ENCODE measurements at regions not wholly inside any gene's neighbourhood (a gene's known extent, or its start where the extent isn't known, plus 50 kb on each side); places are given as distances from the start of the nearest gene placed in this dataset.
A peak's percentile ranks its signal among the peaks of the same experiment; 100 is the strongest.

- H3K27me3 ChIP-seq (ENCODE audit: control insufficient read depth, insufficient read depth, low read length): no peaks in the 10 kb centered on the region
- DNase-seq: no peak
- no peak overlapping the region for H3K4me3 ChIP-seq (ENCODE audit: insufficient read depth, low read depth, low read length)
- H3K36me3 ChIP-seq (replicated peaks; ENCODE audit: control insufficient read depth, insufficient read depth, low read length): no peaks in the 10 kb centered on the region
These were observed 118.0 kb upstream of the FRMD1 start for GRCh38 chr6:168196881-168197635.

- no peak for DNase-seq
These were observed 117.4 kb upstream of the FRMD1 start for GRCh38 chr6:168196385-168196860.

GRCh38 chr6:168195712-168196111 is 116.7 kb upstream of the FRMD1 start:
- no peaks in the 10 kb centered on the region for H3K27me3 ChIP-seq (ENCODE audit: control insufficient read depth, insufficient read depth, low read length)

More at GRCh38 chr6:168196385-168196860, 117.4 kb upstream of the FRMD1 start:
- Histone ChIP-seq H3K36me3 (replicated peaks; ENCODE audit: control insufficient read depth, insufficient read depth, low read length) (no peaks in the 10 kb centered on the region), H3K27me3 (ENCODE audit: control insufficient read depth, insufficient read depth, low read length) (no peaks in the 10 kb centered on the region), H3K4me3 (ENCODE audit: insufficient read depth, low read depth, low read length) (no peak overlapping the region)

DNA sequence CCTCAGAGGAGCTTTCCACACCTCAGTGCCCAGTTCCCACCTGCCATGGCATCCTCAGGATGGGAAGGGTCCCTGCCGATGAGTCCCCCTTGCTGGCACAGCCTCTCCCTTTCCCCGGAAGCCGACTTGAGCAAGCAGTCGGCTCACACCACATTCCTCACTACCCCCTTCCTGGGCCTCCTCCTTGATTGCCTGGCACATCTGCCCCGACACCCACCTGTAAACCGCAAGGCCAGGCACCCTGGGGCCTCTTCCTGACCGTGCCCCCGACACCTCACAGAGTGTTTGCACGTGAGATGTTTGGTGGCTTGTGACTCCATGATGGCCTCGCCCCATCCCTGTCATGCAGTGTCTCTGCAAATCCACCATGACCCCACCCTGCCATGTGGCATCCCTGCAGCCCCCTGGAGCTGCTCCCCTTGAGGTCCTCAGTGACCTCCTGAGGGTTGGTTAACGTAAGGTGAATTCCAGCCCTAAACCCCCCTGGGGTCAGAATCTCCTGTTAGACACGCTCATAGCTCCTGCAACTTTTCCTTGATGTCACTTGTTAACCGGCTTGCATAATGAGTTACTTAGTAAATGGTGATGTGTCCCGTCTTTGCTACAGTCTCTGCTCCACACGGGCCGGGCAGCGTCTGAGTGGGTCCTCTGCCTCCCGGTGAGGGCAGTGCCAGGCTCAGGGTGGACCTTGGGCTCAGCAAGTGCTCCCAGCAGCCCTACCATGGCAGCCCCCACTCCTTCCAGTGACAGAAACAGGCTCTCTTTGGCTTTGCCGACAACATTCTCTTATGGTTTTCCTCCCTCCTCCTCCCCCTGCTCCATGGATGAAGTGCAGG is 115.9 kb upstream of the FRMD1 start:
- H3K4me3 ChIP-seq (ENCODE audit: insufficient read depth, low read depth, low read length): no peak overlapping the region
- no peak for DNase-seq
- no peaks in the 10 kb centered on the region for H3K36me3 ChIP-seq (replicated peaks; ENCODE audit: control insufficient read depth, insufficient read depth, low read length)
- no peaks in the 10 kb centered on the region; the same call in 1 of the 2 replicates for H3K27me3 ChIP-seq (ENCODE audit: control insufficient read depth, insufficient read depth, low read length)

More at GRCh38 chr6:168195712-168196111, 116.7 kb upstream of the FRMD1 start:
- no peak for DNase-seq
- Histone ChIP-seq H3K36me3 (replicated peaks; ENCODE audit: control insufficient read depth, insufficient read depth, low read length) (no peaks in the 10 kb centered on the region), H3K4me3 (ENCODE audit: insufficient read depth, low read depth, low read length) (no peak overlapping the region)

DNA sequence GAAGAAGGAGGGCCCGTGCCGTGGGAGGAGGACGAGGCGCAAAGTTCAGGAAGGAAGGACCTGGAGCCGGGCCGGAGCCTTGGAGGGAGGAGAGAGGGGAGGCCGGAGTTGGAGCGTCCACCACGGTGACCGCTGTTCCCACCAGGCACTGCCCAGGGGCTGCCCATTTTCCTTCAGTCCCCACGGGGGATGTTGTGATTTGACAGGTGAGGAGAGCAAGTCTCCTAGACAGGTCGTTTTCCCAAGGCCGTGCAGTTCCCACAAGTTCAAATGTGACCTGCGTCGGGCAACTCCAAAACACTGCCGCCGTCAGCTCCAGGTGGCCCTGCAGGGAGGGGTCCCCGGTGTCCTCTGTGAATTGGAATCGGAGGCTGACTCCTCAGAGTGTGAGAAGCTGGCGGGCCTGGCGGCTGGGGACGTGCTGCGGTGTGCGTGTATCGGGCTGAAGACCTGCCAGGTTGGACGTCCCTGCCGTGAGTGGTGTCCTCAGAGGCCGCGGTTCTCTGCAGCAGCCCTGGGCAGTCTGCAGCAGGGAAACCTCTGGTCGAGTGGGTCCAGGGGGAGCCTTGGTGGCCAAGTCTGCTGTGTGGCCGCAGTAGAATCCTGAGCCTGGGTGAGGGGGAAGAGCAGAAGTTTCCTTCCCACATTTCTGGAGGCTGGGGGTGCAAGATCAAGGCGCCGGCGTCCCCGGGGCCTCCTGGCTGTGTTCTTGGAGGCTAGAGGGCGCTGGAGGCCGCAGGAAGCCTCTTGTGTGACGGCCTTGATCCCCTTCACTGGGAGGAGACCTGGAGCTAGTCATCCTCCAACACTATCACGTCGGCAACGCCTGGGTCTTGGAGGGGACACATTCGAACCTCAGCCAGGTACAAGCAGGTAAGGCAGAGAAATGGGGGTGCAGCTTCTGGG is 115.1 kb upstream of the FRMD1 start:
- Histone ChIP-seq H3K27me3 (ENCODE audit: control insufficient read depth, insufficient read depth, low read length) (no peaks in the 10 kb centered on the region; the same call in 1 of the 2 replicates), H3K4me3 (ENCODE audit: insufficient read depth, low read depth, low read length) (no peak overlapping the region), H3K36me3 (replicated peaks; ENCODE audit: control insufficient read depth, insufficient read depth, low read length) (no peaks in the 10 kb centered on the region)
- DNase-seq: peak; percentile 88

- DNase-seq: peak; percentile 59
- H3K36me3 ChIP-seq (replicated peaks; ENCODE audit: control insufficient read depth, insufficient read depth, low read length): no peaks in the 10 kb centered on the region
- no peaks in the 10 kb centered on the region; the same call in 1 of the 2 replicates for H3K27me3 ChIP-seq (ENCODE audit: control insufficient read depth, insufficient read depth, low read length)
- no peak overlapping the region for H3K4me3 ChIP-seq (ENCODE audit: insufficient read depth, low read depth, low read length)
These were observed 114.1 kb upstream of the FRMD1 start for GRCh38 chr6:168192901-168193815.

- DNase-seq: peak; percentile 46
- Histone ChIP-seq H3K27me3 (ENCODE audit: control insufficient read depth, insufficient read depth, low read length) (no peaks in the 10 kb centered on the region; the same call in 1 of the 2 replicates), H3K36me3 (replicated peaks; ENCODE audit: control insufficient read depth, insufficient read depth, low read length) (no peaks in the 10 kb centered on the region), H3K4me3 (ENCODE audit: insufficient read depth, low read depth, low read length) (no peak overlapping the region)
These were observed 113.3 kb upstream of the FRMD1 start for GRCh38 chr6:168192195-168192900.

DNA sequence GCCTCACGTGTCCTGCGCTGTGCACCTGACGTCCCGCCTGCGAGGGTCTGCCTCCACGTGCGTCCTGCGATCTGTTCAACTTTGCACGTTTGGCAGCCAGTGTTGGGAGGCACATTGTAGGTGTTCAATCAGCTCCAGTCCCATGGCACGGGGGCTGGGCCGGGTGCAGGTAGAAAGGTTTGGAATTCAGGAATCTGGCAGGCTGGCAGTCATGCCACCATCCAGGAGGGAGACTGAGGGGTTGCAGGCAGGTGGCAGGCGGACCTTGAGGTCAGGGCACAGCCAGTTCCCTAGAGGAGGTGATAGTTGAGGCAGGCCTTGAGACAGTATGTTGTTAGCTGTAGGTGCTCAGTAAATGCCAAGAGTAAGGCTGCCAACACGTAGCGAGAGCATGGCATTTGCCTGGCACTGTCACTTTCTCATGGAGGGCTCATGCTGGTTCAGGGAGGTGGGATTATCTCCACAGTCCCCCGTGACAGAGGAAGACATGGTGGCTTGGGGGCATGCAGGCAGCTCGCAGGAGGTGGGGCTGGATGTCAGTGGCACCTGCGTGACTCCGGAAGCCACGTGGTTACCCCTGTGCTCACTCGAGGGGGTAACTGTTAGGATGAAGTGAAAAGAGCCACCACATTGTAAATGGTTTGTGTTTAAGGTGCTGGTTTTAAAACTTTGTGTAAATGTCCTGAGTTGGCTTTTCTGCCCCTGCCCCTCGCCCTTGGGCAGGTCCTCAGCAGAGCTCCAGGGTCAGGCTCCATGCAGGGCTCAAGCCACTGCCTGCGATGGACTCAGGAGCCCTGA is 111.8 kb upstream of the FRMD1 start:
- DNase-seq: peak; percentile 35
- no peaks in the 10 kb centered on the region; the same call in 1 of the 2 replicates for H3K27me3 ChIP-seq (ENCODE audit: control insufficient read depth, insufficient read depth, low read length)
- H3K4me3 ChIP-seq (ENCODE audit: insufficient read depth, low read depth, low read length): no peak overlapping the region
- no peaks in the 10 kb centered on the region for H3K36me3 ChIP-seq (replicated peaks; ENCODE audit: control insufficient read depth, insufficient read depth, low read length)

GRCh38 chr6:168190014-168190405 is 111.0 kb upstream of the FRMD1 start:
- DNase-seq: peak; percentile 30
- Histone ChIP-seq H3K4me3 (ENCODE audit: insufficient read depth, low read depth, low read length) (no peak overlapping the region), H3K27me3 (ENCODE audit: control insufficient read depth, insufficient read depth, low read length) (no peaks in the 10 kb centered on the region; the same call in 1 of the 2 replicates), H3K36me3 (replicated peaks; ENCODE audit: control insufficient read depth, insufficient read depth, low read length) (no peaks in the 10 kb centered on the region)

- Histone ChIP-seq H3K27me3 (ENCODE audit: control insufficient read depth, insufficient read depth, low read length) (no peaks in the 10 kb centered on the region; the same call in 1 of the 2 replicates), H3K4me3 (ENCODE audit: insufficient read depth, low read depth, low read length) (no peak overlapping the region), H3K36me3 (replicated peaks; ENCODE audit: control insufficient read depth, insufficient read depth, low read length) (no peaks in the 10 kb centered on the region)
- peak; percentile 31 for DNase-seq
These were observed 110.4 kb upstream of the FRMD1 start for GRCh38 chr6:168189200-168190013.

- peak; percentile 30 for DNase-seq
- H3K4me3 ChIP-seq (ENCODE audit: insufficient read depth, low read depth, low read length): no peak overlapping the region
- no peaks in the 10 kb centered on the region; the same call in 1 of the 2 replicates for H3K27me3 ChIP-seq (ENCODE audit: control insufficient read depth, insufficient read depth, low read length)
- no peaks in the 10 kb centered on the region for H3K36me3 ChIP-seq (replicated peaks; ENCODE audit: control insufficient read depth, insufficient read depth, low read length)
These were observed 109.6 kb upstream of the FRMD1 start for GRCh38 chr6:168188369-168189199.

Data from H7 (cell line).